PC-3 (cell line): ENCODE measurements at regions not wholly inside any gene's neighbourhood (a gene's known extent, or its start where the extent isn't known, plus 50 kb on each side); places are given as distances from the start of the nearest gene placed in this dataset.
"Not testable (repeated sequence)": the region's sequence is repeated elsewhere in the genome, so short reads cannot be mapped to it uniquely, and the experiment has no call there.

Source experiments
- ATAC-seq: fragments of 200-7000 bp; cut with Tn5 transposase; 2 replicates; pipeline ENCODE4 v1.9.1; 2020; ENCODE audit warnings: mild to moderate bottlenecking, moderate library complexity
- BruUV-seq: library from RNA; stranded (reverse); fragments of 400-500 nt; replicated peaks from 2 replicates; lab custom pipeline; 2021; lab: Mats Ljungman, UMichigan
- CTCF ChIA-PET: fragments of 300-600 bp; sonication (Branson Sonifier 250); formaldehyde crosslinking; loops from one replicate; lab custom pipeline; 2022; ENCODE audit warnings: antibody characterized with exemption; lab: Charles Lee
- POLR2A ChIA-PET: fragments of 300-600 bp; sonication (Branson Sonifier 250); formaldehyde crosslinking; loops from one replicate; lab custom pipeline; 2022; ENCODE audit warnings: antibody characterized with exemption; ENCODE audit not compliant: unreplicated experiment; lab: Charles Lee
- DNase-seq: peaks from one replicate; pipeline ENCODE4 v3.0.0-alpha.2; 2015
- H2AFZ ChIP-seq: fragments of 300-600 bp; sonication (generic); 2 replicates; pipeline ENCODE4 v1.6.0; 2016; ENCODE audit warnings: antibody characterized with exemption, low read length
- H3F3A ChIP-seq: fragments of 300-600 bp; sonication (generic); one replicate; pipeline ENCODE4 v1.6.0; 2017; ENCODE audit warnings: antibody characterized with exemption, low read length, control low read depth, mild to moderate bottlenecking; ENCODE audit not compliant: unreplicated experiment
- H3K27ac ChIP-seq: fragments of 300-600 bp; sonication (generic); 2 replicates; pipeline ENCODE4 v1.5.1; 2016; ENCODE audit warnings: mild to moderate bottlenecking, low read length
- H3K27me3 ChIP-seq: fragments of 300-600 bp; sonication (generic); 2 replicates; pipeline ENCODE4 v1.6.1; 2016; ENCODE audit warnings: low read length, mixed read lengths
- H3K36me3 ChIP-seq: fragments of 300-600 bp; sonication (generic); 2 replicates; pipeline ENCODE4 v1.6.1; 2016; ENCODE audit warnings: low read depth, mixed run types, low read length, mixed read lengths
- H3K4me1 ChIP-seq: fragments of 300-600 bp; sonication (generic); 2 replicates; pipeline ENCODE4 v1.5.1; 2016; ENCODE audit warnings: low read length; ENCODE audit not compliant: insufficient read depth
- H3K4me2 ChIP-seq: fragments of 300-600 bp; sonication (generic); 2 replicates; pipeline ENCODE4 v1.6.0; 2016; ENCODE audit warnings: low read length
- H3K4me3 ChIP-seq: fragments of 300-600 bp; sonication (generic); 2 replicates; pipeline ENCODE4 v1.5.1; 2016; ENCODE audit warnings: mild to moderate bottlenecking, low read length, mixed read lengths
- H3K79me2 ChIP-seq: fragments of 300-600 bp; sonication (generic); 2 replicates; pipeline ENCODE4 v1.6.1; 2017; ENCODE audit warnings: low read length, mixed read lengths
- H3K9ac ChIP-seq: fragments of 300-600 bp; sonication (generic); 2 replicates; pipeline ENCODE4 v1.6.0; 2016; ENCODE audit warnings: mild to moderate bottlenecking, low read length
- H3K9me2 ChIP-seq: fragments of 300-600 bp; sonication (generic); replicated peaks from 2 replicates; pipeline ENCODE4 v1.6.1; 2016; ENCODE audit warnings: mixed run types, low read length, mixed read lengths
- H3K9me3 ChIP-seq: fragments of 300-600 bp; sonication (generic); 2 replicates; pipeline ENCODE4 v1.6.1; 2016; ENCODE audit warnings: low read length, mixed read lengths
- H4K20me1 ChIP-seq: fragments of 300-600 bp; sonication (generic); 2 replicates; pipeline ENCODE4 v1.6.1; 2016; ENCODE audit warnings: low read length, mixed read lengths
- CTCF ChIP-seq: fragments of 300-600 bp; sonication (generic); conservative IDR thresholded peaks from 2 replicates; pipeline ENCODE4 v1.5.1; 2017; ENCODE audit warnings: antibody characterized with exemption, low read depth, mild to moderate bottlenecking, low read length
- EZH2 ChIP-seq: fragments of 300-600 bp; sonication (generic); IDR thresholded peaks from one replicate; pipeline ENCODE4 v1.6.1; 2017; ENCODE audit warnings: antibody characterized with exemption, mild to moderate bottlenecking, low read length; ENCODE audit not compliant: unreplicated experiment
- EZH2phosphoT487 ChIP-seq: fragments of 300-600 bp; sonication (generic); IDR thresholded peaks from 2 replicates; pipeline ENCODE4 v1.6.1; 2018; ENCODE audit warnings: mild to moderate bottlenecking, antibody characterized with exemption, low read length, borderline replicate concordance
- intact Hi-C: fragments of 100-400 bp; cut with micrococcal nuclease; formaldehyde crosslinking; loops from 2 replicates; pipeline ENCODE4 v1.9.0; 2023

DNA sequence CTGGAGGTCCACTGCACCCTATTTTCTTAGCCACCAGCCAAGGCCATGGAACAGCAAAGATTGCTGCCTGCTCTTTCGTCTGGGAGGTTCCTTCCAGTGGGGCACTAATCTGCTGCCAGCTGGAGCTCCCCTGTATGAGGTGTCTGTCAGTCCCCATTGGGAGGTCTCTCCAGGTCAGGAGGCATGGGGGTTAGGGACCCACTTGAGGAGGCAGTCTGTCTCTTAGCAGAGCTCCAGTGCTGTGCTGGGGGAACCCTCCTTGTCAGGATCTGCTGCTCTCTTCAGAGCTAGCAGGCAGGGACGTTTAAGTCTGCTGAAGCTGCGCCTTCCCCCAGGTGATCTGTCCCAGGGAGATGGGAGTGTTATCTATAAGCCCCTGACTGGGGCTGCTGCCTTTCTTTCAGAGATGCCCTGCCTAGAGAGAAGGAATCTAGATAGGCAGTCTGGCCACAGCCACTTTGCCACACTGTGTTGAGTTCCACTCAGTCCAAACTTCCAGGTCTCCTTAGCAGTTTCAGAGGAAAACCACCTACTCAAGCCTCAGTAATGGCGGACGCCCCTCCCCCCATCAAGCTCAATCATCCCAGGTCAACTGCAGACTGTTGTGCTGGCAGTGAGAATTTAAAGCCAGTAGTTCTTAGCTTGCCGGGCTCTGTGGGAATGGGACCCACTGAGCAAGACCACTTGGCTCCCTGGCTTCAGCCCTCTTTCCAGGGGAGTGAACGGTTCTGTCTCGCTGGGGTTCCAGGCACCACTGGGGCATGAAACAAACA lies 317.7 kb downstream of the LRRC70 start:
- CTCF ChIA-PET: no interaction called here
- H3F3A ChIP-seq: no peaks in the 10 kb centered on the region
- H3K79me2 ChIP-seq: no peaks in the 10 kb centered on the region
- no peaks in the 10 kb centered on the region for H3K9me2 ChIP-seq
- POLR2A ChIA-PET: no interaction called here
- no peak overlapping the region for H3K9ac ChIP-seq
- no peak overlapping the region for H3K4me3 ChIP-seq
- no peaks in the 10 kb centered on the region for H3K4me1 ChIP-seq
- no peaks in the 10 kb centered on the region for H3K9me3 ChIP-seq
- no peak overlapping the region for H3K27ac ChIP-seq
- ATAC-seq: no peak
- no peaks in the 10 kb centered on the region for H4K20me1 ChIP-seq
- TF ChIP-seq EZH2 (no peak), CTCF (no peak), EZH2phosphoT487 (no peak)
- BruUV-seq: no TSS peak
- H3K36me3 ChIP-seq: no peaks in the 10 kb centered on the region
- no peak overlapping the region for H3K4me2 ChIP-seq
- no peak overlapping the region for H2AFZ ChIP-seq
- H3K27me3 ChIP-seq: no peaks in the 10 kb centered on the region
- no peak for DNase-seq
- intact Hi-C loops: no loop called here

GRCh38 chr5:62886603-62887315 lies 308.1 kb downstream of the LRRC70 start:
- no peak overlapping the region for H3K27ac ChIP-seq
- no peak overlapping the region for H3K4me3 ChIP-seq
- no peak for DNase-seq
- no peaks in the 10 kb centered on the region for H3K9me2 ChIP-seq
- H3F3A ChIP-seq: no peaks in the 10 kb centered on the region
- no peaks in the 10 kb centered on the region for H3K9me3 ChIP-seq
- no peak for ATAC-seq
- H3K9ac ChIP-seq: no peak overlapping the region
- no peaks in the 10 kb centered on the region for H4K20me1 ChIP-seq
- intact Hi-C loops: no loop called here
- no peaks in the 10 kb centered on the region for H3K79me2 ChIP-seq
- H3K4me1 ChIP-seq: no peaks in the 10 kb centered on the region
- no peak overlapping the region for H2AFZ ChIP-seq
- BruUV-seq: no TSS peak
- CTCF ChIA-PET: no interaction called here
- TF ChIP-seq EZH2phosphoT487 (no peak), EZH2 (no peak), CTCF (no peak)
- POLR2A ChIA-PET: no interaction called here
- H3K4me2 ChIP-seq: no peak overlapping the region
- H3K36me3 ChIP-seq: no peaks in the 10 kb centered on the region
- H3K27me3 ChIP-seq: no peaks in the 10 kb centered on the region

- CTCF ChIA-PET, H3K4me1 ChIP-seq, H3K9me3 ChIP-seq, H3K27me3 ChIP-seq, H3K4me2 ChIP-seq, H3K9me2 ChIP-seq, H2AFZ ChIP-seq, H3K36me3 ChIP-seq, H3K27ac ChIP-seq, H3F3A ChIP-seq, DNase-seq, POLR2A ChIA-PET, intact Hi-C loops, H3K79me2 ChIP-seq, H4K20me1 ChIP-seq, H3K4me3 ChIP-seq, H3K9ac ChIP-seq, ATAC-seq, BruUV-seq: not testable (repeated sequence)
These were observed 258.7 kb downstream of the LRRC70 start for GRCh38 chr5:62837330-62837729.
